GM23338 (cell line): ENCODE measurements at regions not wholly inside any gene's neighbourhood (a gene's known extent, or its start where the extent isn't known, plus 50 kb on each side); places are given as distances from the start of the nearest gene placed in this dataset.
"Not testable (repeated sequence)": the region's sequence is repeated elsewhere in the genome, so short reads cannot be mapped to it uniquely, and the experiment has no call there.

ENCODE experiments used
- CREB1 ChIP-seq: fragments of 250-450 bp; sonication (Bioruptor Pico); IDR thresholded peaks from 2 replicates; pipeline ENCODE4 v1.5.0; 2020; ENCODE audit warnings: low read depth, mild to moderate bottlenecking, moderate library complexity
- EZH2 ChIP-seq: fragments of 200-600 bp; sonication (generic); IDR thresholded peaks from one replicate; pipeline ENCODE4 v1.8.0; 2017; ENCODE audit warnings: antibody characterized with exemption, mild to moderate bottlenecking, low read depth; ENCODE audit not compliant: unreplicated experiment
- EZH2phosphoT487 ChIP-seq: fragments of 200-600 bp; sonication (generic); IDR thresholded peaks from one replicate; pipeline ENCODE4 v1.8.1; 2018; ENCODE audit warnings: antibody characterized with exemption; ENCODE audit not compliant: unreplicated experiment
- JUNB ChIP-seq: IDR thresholded peaks from one replicate; pipeline ENCODE4 v1.6.1; 2016; ENCODE audit warnings: antibody characterized with exemption; ENCODE audit not compliant: unreplicated experiment
- POLR2AphosphoS5 ChIP-seq: IDR thresholded peaks from 2 replicates; pipeline ENCODE4 v1.6.1; 2016; ENCODE audit warnings: antibody characterized with exemption, low read depth
- REST ChIP-seq: IDR thresholded peaks from one replicate; pipeline ENCODE4 v1.6.1; 2018; ENCODE audit warnings: antibody characterized with exemption; ENCODE audit not compliant: unreplicated experiment
- ZNF331 ChIP-seq: fragments of 250-450 bp; sonication (Bioruptor Pico); IDR thresholded peaks from 2 replicates; pipeline ENCODE4 v1.5.0; 2020; ENCODE audit warnings: low read depth, mild to moderate bottlenecking, moderate library complexity
- TF ChIP-seq, protein P1 (sequence below), 2 experiments: fragments of 200-600 bp in 1 of 2; sonication (generic) in 1 of 2; conservative IDR thresholded peaks; 2 replicates each; pipeline versions ENCODE4 v1.5.1 to v1.6.1; 2016 to 2017; ENCODE audit warnings: antibody characterized with exemption in 2 of 2, low read depth in 2 of 2, mild to moderate bottlenecking in 2 of 2, moderate library complexity in 1 of 2

DNA sequence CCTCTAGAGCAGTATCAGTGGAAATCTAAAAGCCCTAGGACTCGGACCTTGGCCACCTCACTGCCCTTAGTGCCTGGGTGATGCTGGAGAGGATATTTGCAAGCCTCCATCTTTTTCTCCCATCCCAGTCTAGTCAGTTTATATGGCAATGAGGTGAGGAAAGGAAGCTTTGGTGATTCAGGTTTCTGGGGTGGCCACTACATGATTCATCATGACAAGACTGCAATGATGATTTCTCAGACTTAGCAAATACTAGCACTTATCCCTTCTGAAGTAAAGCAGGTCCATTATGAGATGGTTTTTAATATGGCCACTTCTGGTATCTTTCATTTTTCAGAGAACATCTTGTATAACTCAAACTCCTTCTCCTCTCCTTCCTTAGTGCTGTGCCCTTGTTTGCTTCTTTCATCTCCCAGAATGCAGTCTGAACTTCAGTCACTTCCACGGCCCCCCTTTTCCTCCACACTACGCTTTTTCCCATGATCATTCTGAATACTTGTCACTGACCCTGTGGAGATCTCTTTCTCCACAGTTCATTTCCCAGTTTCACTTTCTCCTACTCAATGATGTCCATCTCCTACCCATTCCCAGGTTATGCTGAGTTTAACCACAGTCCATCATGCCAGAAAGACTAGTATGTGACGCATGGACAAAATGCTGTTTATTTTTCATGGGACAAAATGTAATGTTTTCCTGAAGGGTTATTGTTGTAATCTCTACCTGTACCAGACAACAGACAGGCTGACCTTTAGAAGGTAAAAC lies 57.4 kb upstream of the TERB2 start:
- TF ChIP-seq, protein P1, sequence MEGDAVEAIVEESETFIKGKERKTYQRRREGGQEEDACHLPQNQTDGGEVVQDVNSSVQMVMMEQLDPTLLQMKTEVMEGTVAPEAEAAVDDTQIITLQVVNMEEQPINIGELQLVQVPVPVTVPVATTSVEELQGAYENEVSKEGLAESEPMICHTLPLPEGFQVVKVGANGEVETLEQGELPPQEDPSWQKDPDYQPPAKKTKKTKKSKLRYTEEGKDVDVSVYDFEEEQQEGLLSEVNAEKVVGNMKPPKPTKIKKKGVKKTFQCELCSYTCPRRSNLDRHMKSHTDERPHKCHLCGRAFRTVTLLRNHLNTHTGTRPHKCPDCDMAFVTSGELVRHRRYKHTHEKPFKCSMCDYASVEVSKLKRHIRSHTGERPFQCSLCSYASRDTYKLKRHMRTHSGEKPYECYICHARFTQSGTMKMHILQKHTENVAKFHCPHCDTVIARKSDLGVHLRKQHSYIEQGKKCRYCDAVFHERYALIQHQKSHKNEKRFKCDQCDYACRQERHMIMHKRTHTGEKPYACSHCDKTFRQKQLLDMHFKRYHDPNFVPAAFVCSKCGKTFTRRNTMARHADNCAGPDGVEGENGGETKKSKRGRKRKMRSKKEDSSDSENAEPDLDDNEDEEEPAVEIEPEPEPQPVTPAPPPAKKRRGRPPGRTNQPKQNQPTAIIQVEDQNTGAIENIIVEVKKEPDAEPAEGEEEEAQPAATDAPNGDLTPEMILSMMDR (conservative IDR thresholded peaks at IDR 0.05; ENCODE audit: low read depth in 2 of 2): not testable (repeated sequence)
- not testable (repeated sequence) for TF ChIP-seq POLR2AphosphoS5; JUNB; REST; EZH2phosphoT487; EZH2; CREB1; ZNF331 (CRISPR knock-in tag)
